Panc1 (cell line): ENCODE measurements at regions not wholly inside any gene's neighbourhood (a gene's known extent, or its start where the extent isn't known, plus 50 kb on each side); places are given as distances from the start of the nearest gene placed in this dataset.

ENCODE experiments used
- ATAC-seq: fragments of 200-7000 bp; cut with Tn5 transposase; 2 replicates; pipeline ENCODE4 v1.9.1; 2020; ENCODE audit warnings: mild to moderate bottlenecking, moderate library complexity
- BruUV-seq: library from RNA; stranded (reverse); fragments of 400-500 nt; replicated peaks from 2 replicates; lab custom pipeline; 2021; lab: Mats Ljungman, UMichigan
- CTCF ChIA-PET: fragments of 300-600 bp; sonication (Branson Sonifier 250); formaldehyde crosslinking; loops from one replicate; lab custom pipeline; 2022; ENCODE audit warnings: antibody characterized with exemption; lab: Charles Lee
- POLR2A ChIA-PET: fragments of 300-600 bp; sonication (Branson Sonifier 250); formaldehyde crosslinking; loops from one replicate; lab custom pipeline; 2022; ENCODE audit warnings: antibody characterized with exemption; lab: Charles Lee
- DNase-seq: peaks from one replicate; pipeline ENCODE4 v3.0.0-alpha.2; 2010; ENCODE audit warnings: low read depth, low spot score
- H3K27ac ChIP-seq: 2 replicates; pipeline ENCODE4 v1.5.1; 2011; ENCODE audit warnings: mild to moderate bottlenecking, low read length, inconsistent platforms
- H3K27me3 ChIP-seq: fragments of 200-500 bp; sonication (Bioruptor generic); 2 replicates; pipeline ENCODE4 v1.6.0; 2014; ENCODE audit warnings: low read length, inconsistent platforms; ENCODE audit not compliant: control insufficient read depth, insufficient read depth
- H3K36me3 ChIP-seq: fragments of 200-500 bp; sonication (Bioruptor generic); 2 replicates; pipeline ENCODE4 v1.5.1; 2014; ENCODE audit warnings: inconsistent platforms, mild to moderate bottlenecking, low read length, moderate library complexity; ENCODE audit not compliant: control insufficient read depth, insufficient read depth
- H3K4me1 ChIP-seq: 2 replicates; pipeline ENCODE4 v1.5.1; 2011; ENCODE audit warnings: inconsistent platforms, mild to moderate bottlenecking, low read length, moderate library complexity; ENCODE audit not compliant: control insufficient read depth, insufficient read depth
- H3K4me3 ChIP-seq, 2 experiments: 2 replicates each; pipeline ENCODE4 v1.5.1; 2011 to 2012; ENCODE audit warnings: low read depth in 2 of 2, low read length in 2 of 2, mild to moderate bottlenecking in 2 of 2, inconsistent platforms in 1 of 2, moderate library complexity in 1 of 2
- H3K9me3 ChIP-seq: fragments of 200-500 bp; sonication (Bioruptor generic); 2 replicates; pipeline ENCODE4 v1.5.1; 2014; ENCODE audit warnings: low read depth, mild to moderate bottlenecking, inconsistent platforms, low read length, moderate library complexity; ENCODE audit not compliant: control insufficient read depth, insufficient read depth
- POLR2AphosphoS5 ChIP-seq: IDR thresholded peaks from 2 replicates; pipeline ENCODE4 v1.6.1; 2012; ENCODE audit warnings: mild to moderate bottlenecking, low read depth, low read length, moderate library complexity
- SIN3A ChIP-seq: IDR thresholded peaks from 2 replicates; pipeline ENCODE4 v1.6.1; 2012; ENCODE audit warnings: low read depth, mild to moderate bottlenecking, low read length, moderate library complexity, borderline replicate concordance; ENCODE audit not compliant: insufficient read depth
- TCF7L2 ChIP-seq: IDR thresholded peaks from 2 replicates; pipeline ENCODE4 v1.6.1; 2011; ENCODE audit warnings: mild to moderate bottlenecking, low read depth, low read length, inconsistent platforms
- in situ Hi-C: cut with HindIII; loops from 2 replicates; pipeline ENCODE4 v1.10.0; 2016; ENCODE audit warnings: low sequenced_read_pairs, low pct_unique_long_range_greater_than_20kb
- intact Hi-C: fragments of 100-400 bp; cut with micrococcal nuclease; formaldehyde crosslinking; loops from one replicate; pipeline ENCODE4 v1.10.0; 2022; ENCODE audit not compliant: unreplicated experiment
- TF ChIP-seq, protein P1 (sequence below), 2 experiments: IDR thresholded peaks; 2 replicates each; pipeline ENCODE4 v1.6.1; 2011 to 2012; ENCODE audit warnings: low read depth in 2 of 2, control low read depth in 1 of 2, low read length in 1 of 2, mild to moderate bottlenecking in 1 of 2, moderate library complexity in 1 of 2; ENCODE audit not compliant: insufficient read depth in 1 of 2
- TF ChIP-seq, protein P2 (sequence below): fragments of 450-650 bp; IDR thresholded peaks from 2 replicates; pipeline ENCODE4 v1.5.1; 2017; ENCODE audit warnings: mild to moderate bottlenecking

DNA sequence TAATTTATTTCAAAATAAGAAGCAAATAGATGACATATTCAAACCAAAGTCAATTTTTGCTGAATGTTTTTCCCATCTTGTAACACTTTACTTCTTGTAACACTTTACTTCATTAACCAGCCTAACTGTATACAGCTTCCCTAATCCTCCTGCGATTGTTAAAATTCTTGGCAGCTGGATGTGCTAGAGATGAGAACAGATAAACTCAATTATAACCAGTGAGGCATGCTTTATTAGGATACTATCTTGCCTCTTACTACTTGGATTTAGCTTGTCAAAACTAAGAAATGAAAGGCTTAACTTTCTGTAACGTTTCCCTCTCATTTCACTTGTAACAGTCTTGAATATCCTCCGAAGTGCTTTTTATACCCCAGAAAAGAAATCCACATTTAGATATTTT lies 94.1 kb upstream of the BMP5 start:
- in situ Hi-C loops, result no loop called here
- TF ChIP-seq, protein P1, sequence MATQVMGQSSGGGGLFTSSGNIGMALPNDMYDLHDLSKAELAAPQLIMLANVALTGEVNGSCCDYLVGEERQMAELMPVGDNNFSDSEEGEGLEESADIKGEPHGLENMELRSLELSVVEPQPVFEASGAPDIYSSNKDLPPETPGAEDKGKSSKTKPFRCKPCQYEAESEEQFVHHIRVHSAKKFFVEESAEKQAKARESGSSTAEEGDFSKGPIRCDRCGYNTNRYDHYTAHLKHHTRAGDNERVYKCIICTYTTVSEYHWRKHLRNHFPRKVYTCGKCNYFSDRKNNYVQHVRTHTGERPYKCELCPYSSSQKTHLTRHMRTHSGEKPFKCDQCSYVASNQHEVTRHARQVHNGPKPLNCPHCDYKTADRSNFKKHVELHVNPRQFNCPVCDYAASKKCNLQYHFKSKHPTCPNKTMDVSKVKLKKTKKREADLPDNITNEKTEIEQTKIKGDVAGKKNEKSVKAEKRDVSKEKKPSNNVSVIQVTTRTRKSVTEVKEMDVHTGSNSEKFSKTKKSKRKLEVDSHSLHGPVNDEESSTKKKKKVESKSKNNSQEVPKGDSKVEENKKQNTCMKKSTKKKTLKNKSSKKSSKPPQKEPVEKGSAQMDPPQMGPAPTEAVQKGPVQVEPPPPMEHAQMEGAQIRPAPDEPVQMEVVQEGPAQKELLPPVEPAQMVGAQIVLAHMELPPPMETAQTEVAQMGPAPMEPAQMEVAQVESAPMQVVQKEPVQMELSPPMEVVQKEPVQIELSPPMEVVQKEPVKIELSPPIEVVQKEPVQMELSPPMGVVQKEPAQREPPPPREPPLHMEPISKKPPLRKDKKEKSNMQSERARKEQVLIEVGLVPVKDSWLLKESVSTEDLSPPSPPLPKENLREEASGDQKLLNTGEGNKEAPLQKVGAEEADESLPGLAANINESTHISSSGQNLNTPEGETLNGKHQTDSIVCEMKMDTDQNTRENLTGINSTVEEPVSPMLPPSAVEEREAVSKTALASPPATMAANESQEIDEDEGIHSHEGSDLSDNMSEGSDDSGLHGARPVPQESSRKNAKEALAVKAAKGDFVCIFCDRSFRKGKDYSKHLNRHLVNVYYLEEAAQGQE (IDR thresholded peaks at IDR 0.05; ENCODE audit: insufficient read depth in 1 of 2, low read depth in 2 of 2, low read length in 1 of 2), result no peak
- TF ChIP-seq POLR2AphosphoS5 (no peak), TCF7L2 (no peak), SIN3A (no peak)
- ChIA-PET CTCF (no interaction called here), POLR2A (no interaction called here)
- Histone ChIP-seq H3K4me1 (no peaks in the 10 kb centered on the region), H3K9me3 (no peaks in the 10 kb centered on the region), H3K4me3 (no peak overlapping the region), H3K27ac (no peak overlapping the region; the same call in 1 of the 2 replicates), H3K36me3 (no peaks in the 10 kb centered on the region), H3K27me3 (no peaks in the 10 kb centered on the region)
- intact Hi-C loops, result no loop called here
- no TSS peak for BruUV-seq
- no peak for ATAC-seq
- DNase-seq, result no peak

DNA sequence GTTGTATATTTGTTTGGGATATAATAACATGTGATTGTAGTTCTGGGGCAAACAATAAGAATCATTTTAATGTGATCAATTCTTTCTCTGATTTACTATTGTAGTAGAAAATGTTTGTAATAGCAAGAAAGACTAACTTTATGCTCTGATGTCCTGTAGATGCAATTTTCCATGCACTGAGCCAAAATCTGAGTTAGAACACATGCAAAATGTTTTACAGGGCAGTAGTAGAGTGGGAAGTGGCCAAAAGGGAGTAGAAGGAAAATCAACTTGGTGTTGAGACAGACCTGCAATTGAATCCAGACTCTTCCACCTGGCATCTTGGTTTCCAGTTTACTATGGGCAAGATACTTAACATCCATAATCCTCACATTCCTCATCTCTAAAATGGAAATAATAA lies 93.5 kb upstream of the BMP5 start:
- intact Hi-C loops, result no loop called here
- no TSS peak for BruUV-seq
- ChIA-PET CTCF (no interaction called here), POLR2A (no interaction called here)
- H3K36me3 ChIP-seq, result no peaks in the 10 kb centered on the region
- no peak overlapping the region; the same call in 1 of the 2 replicates for H3K27ac ChIP-seq
- ATAC-seq, result no peak
- H3K9me3 ChIP-seq, result no peaks in the 10 kb centered on the region
- TF ChIP-seq, protein P2, sequence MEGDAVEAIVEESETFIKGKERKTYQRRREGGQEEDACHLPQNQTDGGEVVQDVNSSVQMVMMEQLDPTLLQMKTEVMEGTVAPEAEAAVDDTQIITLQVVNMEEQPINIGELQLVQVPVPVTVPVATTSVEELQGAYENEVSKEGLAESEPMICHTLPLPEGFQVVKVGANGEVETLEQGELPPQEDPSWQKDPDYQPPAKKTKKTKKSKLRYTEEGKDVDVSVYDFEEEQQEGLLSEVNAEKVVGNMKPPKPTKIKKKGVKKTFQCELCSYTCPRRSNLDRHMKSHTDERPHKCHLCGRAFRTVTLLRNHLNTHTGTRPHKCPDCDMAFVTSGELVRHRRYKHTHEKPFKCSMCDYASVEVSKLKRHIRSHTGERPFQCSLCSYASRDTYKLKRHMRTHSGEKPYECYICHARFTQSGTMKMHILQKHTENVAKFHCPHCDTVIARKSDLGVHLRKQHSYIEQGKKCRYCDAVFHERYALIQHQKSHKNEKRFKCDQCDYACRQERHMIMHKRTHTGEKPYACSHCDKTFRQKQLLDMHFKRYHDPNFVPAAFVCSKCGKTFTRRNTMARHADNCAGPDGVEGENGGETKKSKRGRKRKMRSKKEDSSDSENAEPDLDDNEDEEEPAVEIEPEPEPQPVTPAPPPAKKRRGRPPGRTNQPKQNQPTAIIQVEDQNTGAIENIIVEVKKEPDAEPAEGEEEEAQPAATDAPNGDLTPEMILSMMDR, result no peak
- TF ChIP-seq, protein P1 (IDR thresholded peaks at IDR 0.05; ENCODE audit: insufficient read depth in 1 of 2, low read depth in 2 of 2, low read length in 1 of 2), result no peak
- TF ChIP-seq POLR2AphosphoS5 (no peak), TCF7L2 (no peak), SIN3A (no peak)
- no peak for DNase-seq
- no peak overlapping the region for H3K4me3 ChIP-seq
- no peaks in the 10 kb centered on the region for H3K4me1 ChIP-seq
- in situ Hi-C loops, result no loop called here
- H3K27me3 ChIP-seq, result no peaks in the 10 kb centered on the region
